Common myeloid progenitor, CD34-positive (primary cell): ENCODE measurements at regions not wholly inside any gene's neighbourhood (a gene's known extent, or its start where the extent isn't known, plus 50 kb on each side); places are given as distances from the start of the nearest gene placed in this dataset.

Experiments
- CTCF ChIA-PET: fragments of 350-600 bp; sonication (Branson Sonifier 250); formaldehyde crosslinking; loops from one replicate; lab custom pipeline; 2021; ENCODE audit warnings: antibody characterized with exemption; lab: Charles Lee
- POLR2A ChIA-PET: fragments of 350-600 bp; sonication (Branson Sonifier 250); formaldehyde crosslinking; loops from one replicate; lab custom pipeline; 2021; ENCODE audit warnings: antibody characterized with exemption; lab: Charles Lee
- DNase-seq, 3 donors: peaks; one replicate each; pipeline versions ENCODE4 v3.0.0 to v3.0.0-alpha.2; 2013
- H3K27ac ChIP-seq, 2 experiments: 1 replicate in 1 of 2; 2 replicates in 1 of 2; pipeline ENCODE4 v1.7.0; 2013; ENCODE audit warnings: inconsistent platforms in 2 of 2, low read length in 2 of 2, mild to moderate bottlenecking in 2 of 2, low read depth in 1 of 2, moderate library complexity in 1 of 2; ENCODE audit not compliant: severe bottlenecking in 2 of 2, insufficient read depth in 1 of 2, poor library complexity in 1 of 2
- H3K27me3 ChIP-seq, 5 experiments: replicated peaks in 2 of 5; 1 replicate in 3 of 5; 2 replicates in 2 of 5; pipeline versions ENCODE4 v1.6.1 to v1.7.0; 2013; ENCODE audit warnings: low read length in 4 of 5, mild to moderate bottlenecking in 2 of 5, moderate library complexity in 2 of 5, inconsistent platforms in 1 of 5; ENCODE audit not compliant: insufficient read depth in 5 of 5, control insufficient read depth in 4 of 5
- H3K36me3 ChIP-seq, 4 experiments: 1 replicate in 2 of 4; 2 replicates in 2 of 4; pipeline versions ENCODE4 v1.6.1 to v1.7.0; 2013; ENCODE audit warnings: low read length in 3 of 4, control low read depth in 1 of 4, mild to moderate bottlenecking in 1 of 4; ENCODE audit not compliant: control insufficient read depth in 4 of 4, insufficient read depth in 4 of 4
- H3K4me1 ChIP-seq, 4 experiments: 1 replicate in 3 of 4; 2 replicates in 1 of 4; pipeline versions ENCODE4 v1.6.1 to v1.7.1; 2013; ENCODE audit warnings: low read length in 3 of 4, mild to moderate bottlenecking in 3 of 4, control low read depth in 1 of 4, inconsistent platforms in 1 of 4, moderate library complexity in 1 of 4; ENCODE audit not compliant: control insufficient read depth in 4 of 4, insufficient read depth in 4 of 4; ENCODE audit errors: control extremely low read depth in 1 of 4
- H3K4me3 ChIP-seq, 7 experiments: 1 replicate in 4 of 7; 2 replicates in 3 of 7; pipeline versions ENCODE4 v1.5.1 to v1.7.0; 2013; ENCODE audit warnings: mild to moderate bottlenecking in 7 of 7, low read length in 6 of 7, moderate library complexity in 6 of 7, inconsistent platforms in 2 of 7, low read depth in 2 of 7, control low read depth in 1 of 7; ENCODE audit not compliant: insufficient read depth in 4 of 7, control insufficient read depth in 1 of 7; ENCODE audit errors: extremely low read depth in 1 of 7
- H3K9me3 ChIP-seq, 5 experiments: 1 replicate in 4 of 5; 2 replicates in 1 of 5; pipeline versions ENCODE4 v1.6.1 to v1.7.1; 2013; ENCODE audit warnings: low read length in 4 of 5, mild to moderate bottlenecking in 2 of 5, inconsistent platforms in 1 of 5, low read depth in 1 of 5, moderate library complexity in 1 of 5; ENCODE audit not compliant: control insufficient read depth in 4 of 5, insufficient read depth in 2 of 5; ENCODE audit errors: control extremely low read depth in 1 of 5
- WGBS: methylation state at CpG from one replicate; pipeline ENCODE4 v1.1.5; 2013; ENCODE audit not compliant: insufficient coverage; 5-methylcytosine and 5-hydroxymethylcytosine counted together

- ChIA-PET CTCF (interaction anchor here (1.8 kb wide), 1 partner anchor 10 kb away, joined by 4 read pairs; no protein-coding TSS in a partner anchor), POLR2A (no interaction called here)
- DNase-seq, result no peak
- Histone ChIP-seq H3K4me1 (peaks cover 0 to 7% (median 4%) of the 10 kb centered on the region in 4 experiments), H3K4me3 (no peak overlapping the region), H3K36me3 (no peaks in the 10 kb centered on the region), H3K27ac (no peak overlapping the region), H3K27me3 (no peaks in the 10 kb centered on the region), H3K9me3 (peaks cover 0 to 9% (median 2%) of the 10 kb centered on the region in 5 experiments)
- 61% methylated on average over 8 of the region's 10 CpGs for WGBS
Measured at GRCh38 chr22:27654546-27655445, 146.8 kb downstream of the MN1 start.

DNA sequence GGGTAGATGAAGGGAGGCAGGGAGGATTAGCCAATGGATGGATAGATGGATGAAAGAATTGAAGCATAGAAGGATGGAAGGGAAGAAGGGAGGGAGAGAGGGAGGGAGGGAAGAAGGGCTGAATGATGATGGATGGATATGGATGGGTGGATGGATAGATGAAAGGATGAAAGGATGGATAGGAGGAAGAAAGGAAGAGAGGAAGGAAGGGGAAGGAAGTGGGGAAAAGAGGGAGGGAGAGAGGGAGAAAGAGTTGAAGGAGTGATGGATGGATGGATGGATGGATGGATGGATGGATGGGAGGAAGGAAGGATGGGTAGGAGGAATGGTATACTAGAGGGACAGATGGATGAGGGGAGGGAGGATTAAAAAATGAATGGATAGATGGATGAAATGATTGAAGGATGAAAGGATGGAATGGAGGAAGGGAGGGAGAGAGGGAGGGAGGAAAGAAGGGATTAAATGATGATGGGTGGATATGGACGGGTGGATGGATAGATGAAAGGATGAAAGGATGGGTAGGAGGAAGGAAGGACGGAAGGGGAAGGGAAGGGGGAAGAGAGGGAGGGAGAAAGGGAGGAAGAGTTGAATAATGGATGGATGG lies 145.9 kb downstream of the MN1 start:
- POLR2A ChIA-PET, result no interaction called here
- Histone ChIP-seq H3K4me1 (peaks cover 0 to 7% (median 4%) of the 10 kb centered on the region in 4 experiments), H3K27me3 (no peaks in the 10 kb centered on the region), H3K36me3 (no peaks in the 10 kb centered on the region), H3K9me3 (peaks cover 0 to 9% (median 2%) of the 10 kb centered on the region in 5 experiments), H3K4me3 (no peak overlapping the region), H3K27ac (no peak overlapping the region)
- 97% methylated on average over 2 of the region's 2 CpGs for WGBS
- DNase-seq, result no peak
- CTCF ChIA-PET, result no interaction called here

GRCh38 chr22:27656970-27657369 lies 144.6 kb downstream of the MN1 start:
- Histone ChIP-seq H3K36me3 (no peaks in the 10 kb centered on the region), H3K27ac (no peak overlapping the region), H3K4me3 (no peak overlapping the region), H3K4me1 (peaks cover 0 to 7% (median 4%) of the 10 kb centered on the region in 4 experiments), H3K27me3 (no peaks in the 10 kb centered on the region), H3K9me3 (peaks cover 0 to 9% (median 2%) of the 10 kb centered on the region in 5 experiments)
- no peak for DNase-seq
- ChIA-PET POLR2A (no interaction called here), CTCF (no interaction called here)

- ChIA-PET POLR2A (no interaction called here), CTCF (interaction anchor here (0.9 kb wide), 1 partner anchor 18 kb away, joined by 3 read pairs; no protein-coding TSS in a partner anchor)
- DNase-seq, result no peak
- WGBS, result 90% methylated on average over 2 of the region's 10 CpGs
- Histone ChIP-seq H3K4me1 (peaks cover 0 to 21% (median 10%) of the 10 kb centered on the region in 4 experiments), H3K27me3 (no peaks in the 10 kb centered on the region), H3K9me3 (peaks cover 0 to 9% (median 2%) of the 10 kb centered on the region in 5 experiments), H3K27ac (no peak overlapping the region), H3K4me3 (no peak overlapping the region), H3K36me3 (no peaks in the 10 kb centered on the region)
Measured at GRCh38 chr22:27660306-27660705, 141.2 kb downstream of the MN1 start.

DNA sequence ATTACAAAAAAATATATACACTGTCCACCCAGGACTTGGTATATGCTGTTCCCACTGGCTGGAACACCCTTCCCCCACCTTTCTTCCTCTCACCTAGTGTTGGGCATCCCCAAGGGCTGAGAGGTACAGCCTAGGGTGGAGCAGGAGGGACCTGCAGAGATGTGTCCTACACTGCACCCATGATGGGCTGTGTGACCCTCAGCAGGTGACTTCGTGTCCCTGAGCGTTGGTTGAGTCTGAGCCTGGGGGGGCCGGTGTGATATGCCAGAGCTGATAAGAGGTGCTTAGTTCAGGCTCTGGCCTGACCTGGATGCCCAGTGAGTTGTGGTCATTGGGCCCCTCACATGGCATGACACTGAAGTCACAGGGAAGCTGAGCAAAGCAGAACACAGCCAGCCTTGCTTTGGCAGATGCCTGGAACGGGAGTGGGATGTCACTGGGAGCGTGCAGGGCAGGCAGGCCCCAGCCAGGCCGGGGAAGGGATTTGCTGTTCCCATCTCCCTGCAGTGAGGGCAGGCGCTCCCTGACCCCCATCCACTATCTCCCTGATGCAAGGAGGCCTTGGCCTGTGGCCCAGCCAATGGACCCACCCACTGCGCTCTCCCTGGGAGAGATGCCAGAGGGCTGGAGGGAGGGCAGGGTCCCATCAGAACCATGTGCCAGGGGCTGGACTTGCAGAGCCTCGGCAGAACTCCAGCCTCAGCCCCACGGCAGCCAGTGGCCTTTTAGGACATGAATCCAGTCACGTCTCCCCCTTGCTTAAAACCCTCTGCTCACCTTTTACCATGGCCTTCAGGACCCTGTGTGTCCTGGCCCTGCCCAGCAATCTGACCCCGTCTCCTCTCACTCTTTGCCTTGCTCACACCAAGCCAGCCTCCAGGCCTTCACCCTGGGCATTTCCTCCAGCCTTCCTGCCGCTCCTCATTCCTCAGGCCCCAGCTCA lies 138.9 kb downstream of the MN1 start:
- DNase-seq, result no peak
- H3K9me3 ChIP-seq, result no peaks in the 10 kb centered on the region
- H3K4me1 ChIP-seq, result peaks cover 0 to 32% (median 20%) of the 10 kb centered on the region in 4 experiments
- WGBS, result 71% methylated on average over 13 of the region's 13 CpGs
- ChIA-PET POLR2A (no interaction called here), CTCF (interaction anchor here (0.7 kb wide), 1 partner anchor 49 kb away, joined by 3 read pairs; no protein-coding TSS in a partner anchor)
- no peak overlapping the region for H3K27ac ChIP-seq
- no peaks in the 10 kb centered on the region for H3K36me3 ChIP-seq
- H3K4me3 ChIP-seq, result no peak overlapping the region
- H3K27me3 ChIP-seq, result no peaks in the 10 kb centered on the region

- peak in 2 of 3 donors; percentile 49 to 61 for DNase-seq
- ChIA-PET POLR2A (no interaction called here), CTCF (interaction anchor here (1.5 kb wide), 1 partner anchor 21 kb away, joined by 5 read pairs; no protein-coding TSS in a partner anchor)
- H3K36me3 ChIP-seq, result no peaks in the 10 kb centered on the region
- peaks cover 0 to 42% (median 29%) of the 10 kb centered on the region in 4 experiments for H3K4me1 ChIP-seq
- no peak overlapping the region for H3K4me3 ChIP-seq
- H3K27me3 ChIP-seq, result no peaks in the 10 kb centered on the region
- 0% methylated on average over 1 of the region's 5 CpGs for WGBS
- no peak overlapping the region for H3K27ac ChIP-seq
- no peaks in the 10 kb centered on the region for H3K9me3 ChIP-seq
Measured at GRCh38 chr22:27663812-27664211, 137.7 kb downstream of the MN1 start.
